SKM-1 treated with dmso at 0.1 percent for 144 hours (cell line): ENCODE measurements at regions not wholly inside any gene's neighbourhood (a gene's known extent, or its start where the extent isn't known, plus 50 kb on each side); places are given as distances from the start of the nearest gene placed in this dataset.
"Not testable (repeated sequence)": the region's sequence is repeated elsewhere in the genome, so short reads cannot be mapped to it uniquely, and the experiment has no call there.

Source experiments
- DNase-seq: peaks from one replicate; lab custom pipeline; 2025; ENCODE audit not compliant: unreplicated experiment; lab: John Stamatoyannopoulos, UW

DNA sequence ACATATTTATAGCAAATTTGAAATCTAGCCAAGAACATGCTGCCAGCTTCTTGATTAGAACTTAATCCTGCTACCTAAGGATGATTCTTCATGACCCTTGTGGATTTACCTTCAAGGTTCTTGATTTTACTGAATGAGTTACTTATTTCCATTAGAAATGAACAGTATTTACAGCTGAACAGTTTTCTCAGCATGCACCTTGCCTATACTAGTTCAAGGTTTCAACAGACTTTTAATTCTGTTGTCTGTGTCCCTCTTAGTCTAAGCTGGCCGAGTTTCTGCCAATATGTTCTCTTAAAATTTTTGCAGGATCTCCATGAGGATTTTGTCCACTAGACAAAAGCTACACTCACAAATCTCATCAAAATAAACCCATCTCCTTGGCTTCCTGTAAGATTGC, 188.8 kb upstream of the ST8SIA4 start:
- no peak for DNase-seq

DNA sequence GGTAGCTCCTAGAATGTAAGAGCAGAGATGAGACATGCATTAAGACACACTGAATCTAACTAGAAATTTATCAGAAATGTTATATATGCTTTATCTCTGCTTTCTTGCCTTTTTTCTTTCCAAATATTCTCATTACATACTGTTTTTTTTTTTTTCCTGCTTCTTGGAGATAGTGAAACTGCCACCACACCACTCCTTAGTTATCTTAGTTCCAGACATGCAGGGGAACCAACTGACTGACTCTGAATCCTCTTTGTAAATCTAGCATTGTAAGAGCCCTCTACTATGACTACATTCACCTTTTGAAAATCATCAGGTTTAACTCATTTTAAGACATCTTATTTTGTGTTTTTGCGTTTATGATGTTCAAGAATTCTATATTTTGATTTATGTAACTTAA, 181.3 kb upstream of the ST8SIA4 start:
- DNase-seq = no peak

DNA sequence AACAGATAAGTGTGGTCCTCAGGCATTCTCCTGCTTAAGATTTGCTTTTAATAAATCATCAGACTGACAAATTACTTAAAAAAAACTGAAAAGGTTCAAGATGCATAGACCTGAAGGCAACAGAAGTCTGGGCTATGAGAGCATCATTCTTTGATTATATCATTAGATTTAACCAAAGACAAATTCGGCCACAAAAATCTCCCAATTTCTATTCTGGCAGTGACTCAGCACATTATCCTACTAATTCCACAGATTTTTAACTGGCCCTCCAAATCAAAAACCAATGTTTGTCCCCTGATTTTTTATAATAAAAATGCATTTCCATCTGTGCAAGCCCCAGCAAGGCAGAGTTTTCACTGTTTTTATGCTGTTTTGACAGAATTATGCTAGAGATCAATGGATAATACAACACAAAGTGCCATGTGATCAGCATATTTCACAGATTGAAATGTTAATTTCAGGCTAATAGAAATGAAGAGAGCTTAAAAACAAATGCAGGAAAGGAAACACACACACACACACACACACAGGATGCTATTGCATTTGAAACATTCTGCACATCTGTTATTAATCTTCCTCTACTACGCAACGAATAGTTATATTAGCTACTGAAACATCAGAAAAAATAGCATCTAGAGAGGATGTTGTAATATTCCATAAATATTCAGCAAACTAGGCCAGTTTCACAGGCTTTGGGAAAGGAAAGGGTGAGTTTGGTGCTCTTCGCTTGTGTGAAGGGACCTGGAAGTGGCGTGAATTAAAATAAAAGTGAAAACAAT, 177.6 kb upstream of the ST8SIA4 start:
- DNase-seq = no peak

DNA sequence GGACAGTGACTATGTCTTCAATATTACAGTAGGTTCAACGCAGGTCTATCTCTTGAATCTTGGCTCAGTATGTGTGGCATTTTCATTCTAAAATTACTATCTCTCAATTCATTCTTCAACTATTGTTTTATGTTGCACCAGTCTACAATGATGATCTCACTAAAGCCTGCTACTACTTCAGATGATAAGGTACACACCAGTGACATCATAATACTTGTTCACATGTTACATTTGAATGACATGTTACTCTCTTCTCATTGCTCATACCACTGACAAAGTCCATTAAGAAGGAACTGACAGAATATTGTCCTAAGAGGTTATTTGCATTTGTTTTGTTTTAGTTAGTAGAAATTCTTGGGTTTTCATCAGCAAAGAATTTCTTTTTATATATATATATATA, 165.2 kb upstream of the ST8SIA4 start:
- DNase-seq = no peak

DNA sequence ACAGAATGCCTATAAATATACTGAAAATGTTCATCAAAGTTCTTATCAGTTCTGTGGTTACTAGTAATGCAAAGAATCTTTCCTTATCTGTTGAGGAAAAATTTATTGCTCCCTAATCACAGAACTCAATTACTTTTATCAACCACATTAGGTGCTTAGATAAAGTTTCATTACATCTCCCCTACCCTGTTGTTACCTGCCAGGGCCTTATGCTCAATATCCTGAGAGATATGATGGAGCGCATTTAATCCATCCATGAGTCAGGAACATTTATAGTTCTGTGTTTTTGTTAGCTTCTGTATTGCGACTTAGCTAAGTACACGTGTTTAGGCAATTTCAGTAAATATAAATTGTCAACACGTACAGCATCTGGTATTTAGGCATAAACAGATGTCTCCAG, 164.3 kb upstream of the ST8SIA4 start:
- no peak for DNase-seq

GRCh38 chr5:101062902-101063301, 159.8 kb upstream of the ST8SIA4 start:
- no peak for DNase-seq

GRCh38 chr5:101047181-101047580, 144.1 kb upstream of the ST8SIA4 start:
- DNase-seq = no peak

GRCh38 chr5:101045689-101046088, 142.6 kb upstream of the ST8SIA4 start:
- no peak for DNase-seq

DNA sequence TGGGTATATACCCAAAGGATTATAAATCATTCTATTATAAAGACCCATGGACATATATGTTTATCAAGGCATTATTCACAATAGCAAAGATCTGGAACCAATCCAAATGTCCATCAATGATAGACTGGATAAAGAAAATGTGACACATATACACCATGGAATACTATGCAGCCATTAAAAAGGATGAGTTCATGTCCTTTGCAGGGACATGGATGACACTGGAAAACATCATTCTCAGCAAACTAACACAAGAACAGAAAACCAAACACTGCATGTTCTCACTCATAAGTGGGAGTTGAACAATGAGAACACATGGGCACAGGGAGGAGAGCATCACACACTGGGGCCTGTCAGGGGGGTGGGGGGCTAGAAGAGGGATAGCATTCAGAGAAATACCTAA, 136.9 kb upstream of the ST8SIA4 start:
- not testable (repeated sequence) for DNase-seq

GRCh38 chr5:101036778-101037177, 133.7 kb upstream of the ST8SIA4 start:
- no peak for DNase-seq

DNA sequence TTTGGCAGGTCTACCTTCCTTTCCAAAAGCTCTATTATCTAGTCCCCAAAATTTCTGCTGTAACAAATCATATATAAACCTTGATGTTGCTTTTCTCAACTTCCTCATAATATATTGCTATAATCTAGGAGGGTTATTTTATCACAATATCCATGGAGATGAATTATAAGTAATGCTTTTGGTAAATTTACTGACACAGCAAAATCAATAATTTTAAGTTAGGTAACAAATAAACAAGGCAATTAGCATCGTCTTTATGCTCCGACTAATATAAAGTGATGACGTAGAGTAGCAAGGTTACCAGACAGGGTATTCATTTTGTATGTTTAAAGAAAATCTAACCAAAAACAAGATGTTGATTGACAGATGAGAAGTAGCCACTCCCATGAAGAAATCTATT, 132.3 kb upstream of the ST8SIA4 start:
- no peak for DNase-seq

GRCh38 chr5:101024299-101024698, 121.2 kb upstream of the ST8SIA4 start:
- DNase-seq = no peak

GRCh38 chr5:101018299-101018698, 115.2 kb upstream of the ST8SIA4 start:
- DNase-seq = no peak

DNA sequence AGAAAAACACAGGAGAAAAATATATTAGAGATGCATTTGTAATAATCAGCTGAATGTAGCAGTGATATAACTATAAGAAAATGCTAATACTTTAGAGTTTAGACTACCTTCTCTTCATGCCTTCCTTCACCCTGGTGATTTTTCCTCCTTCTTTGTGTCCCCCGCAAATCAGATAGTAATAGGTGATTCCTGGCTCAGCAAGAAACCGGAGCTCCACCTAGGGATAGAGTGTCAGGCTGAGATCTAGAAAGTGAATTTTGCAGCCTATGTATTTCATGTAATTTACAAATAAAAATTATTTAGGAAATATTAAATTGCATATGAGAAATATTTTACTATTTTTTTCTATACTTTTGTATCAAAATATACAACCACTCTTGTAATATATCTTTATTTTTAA, 109.8 kb upstream of the ST8SIA4 start:
- DNase-seq = no peak

GRCh38 chr5:101009758-101010519, 106.9 kb upstream of the ST8SIA4 start:
- DNase-seq = no peak

DNA sequence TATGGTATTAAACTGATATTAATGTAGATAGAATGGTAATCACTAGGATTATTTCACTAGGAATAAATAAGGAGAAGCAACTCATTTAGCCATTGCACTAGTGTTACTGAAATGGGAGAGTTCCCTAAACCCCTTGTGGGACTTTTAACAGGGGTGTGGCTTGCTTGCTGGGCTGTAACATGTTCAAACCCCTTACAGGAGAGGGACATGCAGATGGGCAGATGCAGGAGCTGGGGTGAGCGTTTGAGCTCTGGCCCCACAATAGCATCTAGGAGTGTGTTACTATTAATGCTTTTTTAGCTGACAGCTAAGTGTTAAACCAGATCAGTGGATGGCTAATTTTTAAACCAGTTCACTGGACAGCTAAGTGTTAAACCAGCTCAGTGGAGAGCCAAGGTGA, 89.3 kb upstream of the ST8SIA4 start:
- no peak for DNase-seq

DNA sequence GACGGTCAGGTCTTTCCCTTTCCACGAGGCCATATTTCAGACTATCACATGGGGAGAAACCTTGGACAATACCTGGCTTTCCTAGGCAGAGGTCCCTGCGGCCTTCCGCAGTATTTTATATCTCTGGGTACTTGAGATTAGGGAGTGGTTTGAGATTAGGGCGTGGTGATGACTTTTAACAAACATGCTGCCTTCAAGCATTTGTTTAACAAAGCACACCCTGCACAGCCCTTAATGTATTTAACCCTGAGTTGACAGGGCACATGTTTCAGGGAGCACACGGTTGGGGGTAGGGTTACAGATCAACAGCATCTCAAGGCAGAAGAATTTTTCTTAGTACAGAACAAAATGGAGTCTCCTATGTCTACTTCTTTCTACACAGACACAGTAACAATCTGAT, 80.5 kb upstream of the ST8SIA4 start:
- not testable (repeated sequence) for DNase-seq

DNA sequence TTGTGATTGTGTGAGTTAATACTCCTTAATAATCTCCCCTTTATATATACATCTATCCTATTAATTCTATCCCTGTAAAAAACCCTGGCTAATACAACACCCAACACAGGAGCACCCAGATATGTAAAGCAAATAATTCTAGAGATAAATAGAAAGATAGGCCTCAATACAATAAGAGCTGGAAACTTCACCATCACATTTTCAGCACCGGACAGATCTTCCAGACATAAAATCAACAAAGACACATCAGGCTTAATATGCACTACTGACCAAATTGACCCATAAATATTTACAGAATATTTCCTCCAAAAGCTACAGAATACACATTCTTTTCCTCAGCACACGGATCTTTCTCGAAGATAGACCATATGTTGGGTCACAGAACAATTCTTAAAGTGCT, 71.0 kb upstream of the ST8SIA4 start:
- no peak for DNase-seq

DNA sequence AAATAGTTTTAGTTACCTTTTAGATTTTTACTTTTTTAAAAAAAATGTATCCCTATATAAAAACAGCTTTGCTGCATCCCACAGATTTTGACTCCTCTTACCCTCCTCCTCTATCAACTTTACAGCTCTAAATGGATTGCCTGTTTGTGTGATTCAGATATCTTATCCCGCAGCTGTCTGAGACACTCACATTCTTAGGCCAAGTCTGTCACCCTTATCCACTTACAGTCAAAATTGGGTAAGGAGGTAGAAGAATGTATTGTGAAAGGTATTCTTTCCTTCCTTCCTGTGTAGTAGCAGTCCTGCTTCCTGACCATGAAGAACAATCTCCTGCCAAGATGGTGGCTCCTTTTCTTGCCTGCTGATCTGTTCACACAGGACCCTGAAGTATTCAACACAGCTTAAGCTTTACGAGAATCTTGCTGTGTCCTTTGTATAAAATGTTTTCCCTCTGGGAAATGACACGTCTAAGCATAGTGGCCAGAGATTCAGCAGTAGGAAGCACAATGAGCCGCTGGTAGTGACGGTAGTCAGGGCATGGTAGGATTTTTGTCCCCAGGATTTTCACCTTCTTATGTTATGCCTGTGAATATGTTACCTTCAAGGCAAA, 67.7 kb upstream of the ST8SIA4 start:
- DNase-seq = no peak

- DNase-seq = no peak
Observed at GRCh38 chr5:100965291-100965690, 62.2 kb upstream of the ST8SIA4 start.
